ENCODE measurements at regions not wholly inside any gene's neighbourhood (a gene's known extent, or its start where the extent isn't known, plus 50 kb on each side); places are given as distances from the start of the nearest gene placed in this dataset.

DNA sequence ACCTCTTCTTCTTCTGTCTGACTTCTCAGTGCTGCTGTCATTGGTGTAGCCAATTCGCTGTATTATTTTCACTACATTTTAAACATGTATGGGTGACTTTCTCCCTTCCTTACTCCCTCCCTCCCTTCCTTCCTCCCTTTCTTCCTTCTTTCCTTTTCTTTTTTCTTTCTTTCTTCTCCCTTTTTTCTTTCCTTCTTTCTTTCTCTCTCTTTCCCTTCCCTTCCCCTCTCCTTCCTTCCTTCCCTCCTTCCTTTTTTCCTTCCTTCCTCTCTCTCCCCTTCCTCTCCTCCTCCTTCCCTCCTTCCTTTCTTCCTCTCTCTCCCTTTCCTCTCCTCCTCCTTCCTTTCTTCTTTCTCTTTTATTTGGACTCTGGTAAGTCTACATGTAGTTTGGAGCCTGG, 240.8 kb downstream of the GATA3 start:
- Histone ChIP-seq H3K4me3 (replicated peaks; ENCODE audit: insufficient read depth, low read length) (no peak overlapping the region), H3K27ac (replicated peaks) (no peak overlapping the region), H3K27me3 (ENCODE audit: insufficient read depth, poor library complexity, severe bottlenecking) (no peaks in the 10 kb centered on the region)
- DNase-seq (ENCODE audit: low read depth in 1 of 2, low spot score in 1 of 2): no peak
- TF ChIP-seq, protein P1, sequence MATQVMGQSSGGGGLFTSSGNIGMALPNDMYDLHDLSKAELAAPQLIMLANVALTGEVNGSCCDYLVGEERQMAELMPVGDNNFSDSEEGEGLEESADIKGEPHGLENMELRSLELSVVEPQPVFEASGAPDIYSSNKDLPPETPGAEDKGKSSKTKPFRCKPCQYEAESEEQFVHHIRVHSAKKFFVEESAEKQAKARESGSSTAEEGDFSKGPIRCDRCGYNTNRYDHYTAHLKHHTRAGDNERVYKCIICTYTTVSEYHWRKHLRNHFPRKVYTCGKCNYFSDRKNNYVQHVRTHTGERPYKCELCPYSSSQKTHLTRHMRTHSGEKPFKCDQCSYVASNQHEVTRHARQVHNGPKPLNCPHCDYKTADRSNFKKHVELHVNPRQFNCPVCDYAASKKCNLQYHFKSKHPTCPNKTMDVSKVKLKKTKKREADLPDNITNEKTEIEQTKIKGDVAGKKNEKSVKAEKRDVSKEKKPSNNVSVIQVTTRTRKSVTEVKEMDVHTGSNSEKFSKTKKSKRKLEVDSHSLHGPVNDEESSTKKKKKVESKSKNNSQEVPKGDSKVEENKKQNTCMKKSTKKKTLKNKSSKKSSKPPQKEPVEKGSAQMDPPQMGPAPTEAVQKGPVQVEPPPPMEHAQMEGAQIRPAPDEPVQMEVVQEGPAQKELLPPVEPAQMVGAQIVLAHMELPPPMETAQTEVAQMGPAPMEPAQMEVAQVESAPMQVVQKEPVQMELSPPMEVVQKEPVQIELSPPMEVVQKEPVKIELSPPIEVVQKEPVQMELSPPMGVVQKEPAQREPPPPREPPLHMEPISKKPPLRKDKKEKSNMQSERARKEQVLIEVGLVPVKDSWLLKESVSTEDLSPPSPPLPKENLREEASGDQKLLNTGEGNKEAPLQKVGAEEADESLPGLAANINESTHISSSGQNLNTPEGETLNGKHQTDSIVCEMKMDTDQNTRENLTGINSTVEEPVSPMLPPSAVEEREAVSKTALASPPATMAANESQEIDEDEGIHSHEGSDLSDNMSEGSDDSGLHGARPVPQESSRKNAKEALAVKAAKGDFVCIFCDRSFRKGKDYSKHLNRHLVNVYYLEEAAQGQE (IDR thresholded peaks at IDR 0.05; ENCODE audit: insufficient replicate concordance, low read depth): no peak
- no peak for TF ChIP-seq POLR2AphosphoS5 (IDR thresholded peaks at IDR 0.05; ENCODE audit: low read depth)

- H3K27me3 ChIP-seq (ENCODE audit: insufficient read depth, poor library complexity, severe bottlenecking): no peaks in the 10 kb centered on the region
- no peak for TF ChIP-seq SPI1 (IDR thresholded peaks at IDR 0.05; ENCODE audit: borderline replicate concordance, low read depth)
- TF ChIP-seq, protein P1 (IDR thresholded peaks at IDR 0.05; ENCODE audit: insufficient replicate concordance, low read depth): no peak
- no peak for TF ChIP-seq CTCF (IDR thresholded peaks at IDR 0.05; ENCODE audit: insufficient read depth, low read length)
- TF ChIP-seq POLR2AphosphoS5 (IDR thresholded peaks at IDR 0.05; ENCODE audit: low read depth): no peak
- TF ChIP-seq GABPA (IDR thresholded peaks at IDR 0.05; ENCODE audit: low read depth): no peak
- no peak overlapping the region for H3K27ac ChIP-seq (replicated peaks)
- DNase-seq (ENCODE audit: low read depth in 1 of 2, low spot score in 1 of 2): no peak
- H3K4me3 ChIP-seq (replicated peaks; ENCODE audit: insufficient read depth, low read length): no peak overlapping the region
Measured at GRCh38 chr10:8296090-8296733, 241.7 kb downstream of the GATA3 start.

DNA sequence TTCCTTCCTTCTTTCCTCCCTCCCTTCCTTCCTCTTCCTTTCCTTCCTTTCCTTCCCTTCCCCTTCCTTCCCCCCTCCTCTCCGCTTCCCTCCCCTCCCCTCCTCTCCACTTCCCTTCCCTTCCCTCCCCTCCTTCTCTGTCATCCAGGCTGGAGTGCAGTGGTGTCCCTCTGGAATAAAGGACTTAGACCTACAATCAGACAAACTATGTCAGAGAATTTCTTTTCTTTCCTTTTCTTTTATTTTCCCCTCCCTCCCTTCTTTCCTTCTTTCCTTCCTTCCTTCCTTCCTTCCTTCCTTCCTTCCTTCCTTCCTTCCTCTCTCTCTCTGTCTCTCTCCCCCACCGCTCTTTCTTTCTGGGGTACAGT, 242.2 kb downstream of the GATA3 start:
- TF ChIP-seq SPI1 (IDR thresholded peaks at IDR 0.05; ENCODE audit: borderline replicate concordance, low read depth) (no peak), CTCF (IDR thresholded peaks at IDR 0.05; ENCODE audit: insufficient read depth, low read length) (no peak)
- TF ChIP-seq, protein P1 (IDR thresholded peaks at IDR 0.05; ENCODE audit: insufficient replicate concordance, low read depth): no peak
- H3K27me3 ChIP-seq (ENCODE audit: insufficient read depth, poor library complexity, severe bottlenecking): no peaks in the 10 kb centered on the region
- H3K27ac ChIP-seq (replicated peaks): no peak overlapping the region
- H3K4me3 ChIP-seq (replicated peaks; ENCODE audit: insufficient read depth, low read length): no peak overlapping the region
- DNase-seq (ENCODE audit: low read depth in 1 of 2, low spot score in 1 of 2): no peak

All from HL-60 (cell line).